PFSK-1 (cell line): ENCODE measurements at regions not wholly inside any gene's neighbourhood (a gene's known extent, or its start where the extent isn't known, plus 50 kb on each side); places are given as distances from the start of the nearest gene placed in this dataset.

ENCODE experiments used
- FOXP2 ChIP-seq: optimal IDR thresholded peaks from 2 replicates; pipeline ENCODE3; 2011; ENCODE audit warnings: borderline replicate concordance, control low read depth, inconsistent platforms; ENCODE audit not compliant: insufficient read depth; ENCODE audit errors: extremely low read length, extremely low read depth
- POLR2AphosphoS5 ChIP-seq: IDR thresholded peaks from 2 replicates; pipeline ENCODE4 v1.6.1; 2012; ENCODE audit warnings: low read depth, mild to moderate bottlenecking, control low read depth, low read length, moderate library complexity
- REST ChIP-seq, 2 experiments: IDR thresholded peaks; 2 replicates each; pipeline versions ENCODE4 v1.6.1 to v1.8.0; 2011 to 2012; ENCODE audit warnings: low read depth in 2 of 2, low read length in 2 of 2, control low read depth in 1 of 2, inconsistent platforms in 1 of 2, mild to moderate bottlenecking in 1 of 2, moderate library complexity in 1 of 2; ENCODE audit not compliant: insufficient read depth in 1 of 2
- SIN3A ChIP-seq: IDR thresholded peaks from 2 replicates; pipeline ENCODE4 v1.6.1; 2012; ENCODE audit warnings: mild to moderate bottlenecking, low read length, moderate library complexity, borderline replicate concordance; ENCODE audit not compliant: insufficient read depth
- TAF1 ChIP-seq: IDR thresholded peaks from 2 replicates; pipeline ENCODE4 v1.6.1; 2012; ENCODE audit warnings: low read length, control low read depth, borderline replicate concordance; ENCODE audit not compliant: insufficient read depth

- TF ChIP-seq FOXP2 (no peak), POLR2AphosphoS5 (no peak), TAF1 (no peak), SIN3A (no peak), REST (IDR thresholded peaks at IDR 0.05; ENCODE audit: insufficient read depth in 1 of 2, low read depth in 2 of 2, low read length in 2 of 2) (no peak)
Measured at GRCh38 chr14:28116716-28117115, 649.9 kb upstream of the FOXG1 start.

- no peak for TF ChIP-seq FOXP2
- TF ChIP-seq POLR2AphosphoS5, result no peak
- no peak for TF ChIP-seq TAF1
- no peak for TF ChIP-seq SIN3A
- no peak for TF ChIP-seq REST (IDR thresholded peaks at IDR 0.05; ENCODE audit: insufficient read depth in 1 of 2, low read depth in 2 of 2, low read length in 2 of 2)
Measured at GRCh38 chr14:28119849-28120248, 646.7 kb upstream of the FOXG1 start.

GRCh38 chr14:28120391-28120790 is 646.2 kb upstream of the FOXG1 start:
- TF ChIP-seq SIN3A (no peak), TAF1 (no peak), POLR2AphosphoS5 (no peak), REST (IDR thresholded peaks at IDR 0.05; ENCODE audit: insufficient read depth in 1 of 2, low read depth in 2 of 2, low read length in 2 of 2) (no peak)

GRCh38 chr14:28121512-28122297 is 644.9 kb upstream of the FOXG1 start:
- TF ChIP-seq SIN3A, result no peak
- TF ChIP-seq FOXP2, result no peak
- TF ChIP-seq POLR2AphosphoS5, result no peak
- TF ChIP-seq TAF1, result no peak
- TF ChIP-seq REST (IDR thresholded peaks at IDR 0.05; ENCODE audit: insufficient read depth in 1 of 2, low read depth in 2 of 2, low read length in 2 of 2), result no peak

- no peak for TF ChIP-seq FOXP2
Measured at GRCh38 chr14:28130610-28131284, 635.8 kb upstream of the FOXG1 start.
